HepG2 (cell line): ENCODE measurements at regions not wholly inside any gene's neighbourhood (a gene's known extent, or its start where the extent isn't known, plus 50 kb on each side); places are given as distances from the start of the nearest gene placed in this dataset.
"Not testable (repeated sequence)": the region's sequence is repeated elsewhere in the genome, so short reads cannot be mapped to it uniquely, and the experiment has no call there.

Experiments
- ATAC-seq: fragments of 200-7000 bp; cut with Tn5 transposase; 3 replicates; pipeline ENCODE4 v1.9.1; 2020; ENCODE audit warnings: mild to moderate bottlenecking, moderate library complexity
- BruUV-seq: library from RNA; stranded (reverse); fragments of 400-500 nt; replicated peaks from 2 replicates; lab custom pipeline; 2021; lab: Mats Ljungman, UMichigan
- CTCF ChIA-PET: fragments of 300-600 bp; formaldehyde crosslinking; extraction: SDS; loops from one replicate; lab custom pipeline; 2021; ENCODE audit warnings: low total read pairs, inconsistent platforms, low intra/inter-chr PET ratio; lab: Yijun Ruan, JAX
- POLR2A ChIA-PET: fragments of 350-600 bp; sonication (Branson Sonifier 250); formaldehyde crosslinking; loops from one replicate; lab custom pipeline; 2020; ENCODE audit warnings: antibody characterized with exemption, inconsistent platforms; lab: Yijun Ruan, JAX
- DNase-seq: peaks from one replicate; pipeline ENCODE4 v3.0.0-alpha.2; 2015; ENCODE audit warnings: low spot score
- FAIRE-seq: peaks from 3 replicates; lab custom pipeline; 2011; peaks lifted over from hg19 to GRCh38; lab: Jason Lieb, UNC
- H2AFZ ChIP-seq: one replicate; pipeline ENCODE4 v1.6.1; 2011; ENCODE audit warnings: low read length, inconsistent platforms
- H3K27ac ChIP-seq: fragments of 300-600 bp; 3 replicates; pipeline ENCODE4 v1.8.0; 2011; ENCODE audit warnings: mixed run types, mild to moderate bottlenecking, mixed read lengths, low read length, inconsistent platforms; ENCODE audit not compliant: insufficient read depth; ENCODE audit errors: extremely low read length
- H3K27me3 ChIP-seq, 2 experiments: fragments of 200-600 bp in 1 of 2; 2 replicates in 1 of 2; 3 replicates in 1 of 2; pipeline versions ENCODE4 v1.6.0 to v1.8.0; 2011; ENCODE audit warnings: low read length in 2 of 2, mild to moderate bottlenecking in 2 of 2, moderate library complexity in 2 of 2, inconsistent platforms in 1 of 2; ENCODE audit not compliant: insufficient read depth in 2 of 2, control insufficient read depth in 1 of 2
- H3K36me3 ChIP-seq, 2 experiments: fragments of 200-600 bp in 1 of 2; replicated peaks in 1 of 2; 2 replicates in 1 of 2; 3 replicates in 1 of 2; pipeline versions ENCODE4 v1.5.1 to v1.8.0; 2011; ENCODE audit warnings: low read length in 2 of 2, inconsistent platforms in 1 of 2; ENCODE audit not compliant: insufficient read depth in 2 of 2, control insufficient read depth in 1 of 2
- H3K4me1 ChIP-seq: 2 replicates; pipeline ENCODE4 v1.5.1; 2012; ENCODE audit warnings: low read length, inconsistent platforms; ENCODE audit not compliant: insufficient read depth
- H3K4me2 ChIP-seq: 2 replicates; pipeline ENCODE4 v1.6.0; 2011; ENCODE audit warnings: low read depth, low read length, inconsistent platforms
- H3K4me3 ChIP-seq, 3 experiments: fragments of 200-600 bp in 1 of 3; sonication (generic), shearing (Covaris generic) in 1 of 3; replicated peaks in 1 of 3; 2 replicates each; pipeline ENCODE4 v1.5.1; 2011 to 2016; ENCODE audit warnings: low read length in 3 of 3, inconsistent platforms in 2 of 3, low read depth in 2 of 3, mild to moderate bottlenecking in 2 of 3, control low read depth in 1 of 3, mixed read lengths in 1 of 3; ENCODE audit not compliant: insufficient read depth in 1 of 3
- H3K79me2 ChIP-seq: one replicate; pipeline ENCODE4 v1.6.1; 2011; ENCODE audit warnings: low read length, inconsistent platforms; ENCODE audit not compliant: insufficient read depth
- H3K9ac ChIP-seq: 2 replicates; pipeline ENCODE4 v1.6.0; 2011; ENCODE audit warnings: mild to moderate bottlenecking, low read depth, low read length, inconsistent platforms; ENCODE audit not compliant: insufficient read depth
- H3K9me3 ChIP-seq: 2 replicates; pipeline ENCODE4 v1.5.1; 2012; ENCODE audit warnings: mild to moderate bottlenecking, low read length
- H4K20me1 ChIP-seq: 2 replicates; pipeline ENCODE4 v1.6.0; 2011; ENCODE audit warnings: inconsistent platforms, mild to moderate bottlenecking, low read length, moderate library complexity; ENCODE audit not compliant: insufficient read depth
- ATF7 ChIP-seq, 2 experiments: fragments of 450-650 bp in 1 of 2; sonication (generic) in 1 of 2; formaldehyde crosslinking in 1 of 2; IDR thresholded peaks; 2 replicates each; pipeline versions ENCODE4 v1.4.0 to v1.6.1; 2016 to 2020; ENCODE audit warnings: antibody characterized with exemption in 1 of 2, mild to moderate bottlenecking in 1 of 2, missing genetic modification reagents in 1 of 2
- GATAD2A ChIP-seq: IDR thresholded peaks from 2 replicates; pipeline ENCODE4 v1.6.1; 2016
- HCFC1 ChIP-seq: fragments of 150-350 bp; IDR thresholded peaks from 2 replicates; pipeline ENCODE4 v1.6.1; 2014; ENCODE audit warnings: low read depth, low read length
- HNRNPUL1 ChIP-seq: fragments of 200-400 bp; formaldehyde crosslinking; IDR thresholded peaks from 2 replicates; pipeline ENCODE4 v1.6.1; 2017; ENCODE audit warnings: low read depth, mild to moderate bottlenecking, low read length, moderate library complexity
- IRX3 ChIP-seq: sonication (generic); formaldehyde crosslinking; IDR thresholded peaks from 2 replicates; pipeline ENCODE4 v1.8.1; 2023; ENCODE audit warnings: mild to moderate bottlenecking, low read depth, missing genetic modification reagents, borderline replicate concordance
- MAZ ChIP-seq, 2 experiments: sonication (generic) in 1 of 2; formaldehyde crosslinking in 1 of 2; IDR thresholded peaks; 2 replicates each; pipeline versions ENCODE4 v1.5.0 to v1.6.1; 2012 to 2020; ENCODE audit warnings: low read depth in 2 of 2, mild to moderate bottlenecking in 2 of 2, borderline replicate concordance in 1 of 2, improper control_type of control experiment in 1 of 2, low read length in 1 of 2, missing genetic modification reagents in 1 of 2, moderate library complexity in 1 of 2
- SP140L ChIP-seq: sonication (generic); formaldehyde crosslinking; IDR thresholded peaks from 2 replicates; pipeline ENCODE4 v1.4.0; 2020; ENCODE audit warnings: missing genetic modification reagents, borderline replicate concordance
- ZBTB42 ChIP-seq: sonication (generic); formaldehyde crosslinking; IDR thresholded peaks from 2 replicates; pipeline ENCODE4 v1.5.0; 2020; ENCODE audit warnings: mild to moderate bottlenecking, missing genetic modification reagents
- ZFX ChIP-seq: sonication (generic); formaldehyde crosslinking; IDR thresholded peaks from 2 replicates; pipeline ENCODE4 v1.4.0; 2020; ENCODE audit warnings: mild to moderate bottlenecking, low read depth, missing genetic modification reagents, moderate library complexity
- ZNF263 ChIP-seq: sonication (generic); formaldehyde crosslinking; IDR thresholded peaks from 2 replicates; pipeline ENCODE4 v1.4.0; 2020; ENCODE audit warnings: missing genetic modification reagents
- ZNF644 ChIP-seq: IDR thresholded peaks from 2 replicates; pipeline ENCODE4 v1.6.1; 2016; ENCODE audit warnings: low read depth
- WGBS: methylation state at CpG from one replicate; pipeline ENCODE4 v1.1.6; 2017; ENCODE audit warnings: low lambda C conversion rate; 5-methylcytosine and 5-hydroxymethylcytosine counted together
- in situ Hi-C: cut with HindIII; loops from 2 replicates; pipeline ENCODE4 v1.10.0; 2017; ENCODE audit warnings: low pct_unique_long_range_greater_than_20kb; ENCODE audit not compliant: extremely low pct_ligation_motif_present
- intact Hi-C: fragments of 100-400 bp; cut with micrococcal nuclease; formaldehyde crosslinking; loops from one replicate; pipeline ENCODE4 v1.10.0; 2022; ENCODE audit not compliant: unreplicated experiment
- TF ChIP-seq, protein P1 (sequence below), 2 experiments: sonication (generic) in 1 of 2; formaldehyde crosslinking in 1 of 2; IDR thresholded peaks; 2 replicates each; pipeline versions ENCODE4 v1.4.0 to v1.6.1; 2018 to 2020; ENCODE audit warnings: missing genetic modification reagents in 2 of 2, borderline replicate concordance in 1 of 2, low read depth in 1 of 2, mild to moderate bottlenecking in 1 of 2, missing biosample characterization in 1 of 2

DNA sequence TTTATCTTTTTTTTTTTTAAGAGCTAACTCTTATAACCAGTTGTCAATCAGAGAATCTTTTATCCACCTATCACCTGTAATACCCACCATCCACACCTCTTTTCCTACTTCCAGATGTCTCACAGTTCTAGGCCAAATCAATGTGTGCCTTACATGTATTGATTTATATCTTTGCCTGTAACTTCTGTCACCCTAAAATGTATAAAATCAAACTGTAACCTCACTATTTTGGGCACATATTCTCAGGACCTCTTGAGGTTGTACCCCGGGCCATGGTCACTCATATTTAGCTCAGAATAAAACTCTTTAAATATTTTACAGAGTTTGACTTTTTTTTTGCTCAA, 404.7 kb upstream of the RORB start:
- CTCF ChIA-PET, result no interaction called here
- Histone ChIP-seq H3K9me3 (no peaks in the 10 kb centered on the region), H3K79me2 (no peaks in the 10 kb centered on the region), H3K4me2 (no peak overlapping the region), H4K20me1 (no peaks in the 10 kb centered on the region), H3K36me3 (no peaks in the 10 kb centered on the region), H2AFZ (no peak overlapping the region), H3K4me3 (no peak overlapping the region), H3K27ac (no peak overlapping the region), H3K9ac (no peak overlapping the region), H3K27me3 (no peaks in the 10 kb centered on the region), H3K4me1 (no peaks in the 10 kb centered on the region)
- in situ Hi-C loops (no loop called here), intact Hi-C loops (no loop called here)
- POLR2A ChIA-PET, result no interaction called here
- no TSS peak for BruUV-seq
- FAIRE-seq (no peak), DNase-seq (no peak), ATAC-seq (no peak)
- 0% methylated on average over 1 of the region's 1 CpG for WGBS
- TF ChIP-seq ATF7 (IDR thresholded peaks at IDR 0.05) (no peak), ATF7 (CRISPR knock-in tag; IDR thresholded peaks at IDR 0.05) (no peak), MAZ (IDR thresholded peaks at IDR 0.05; ENCODE audit: borderline replicate concordance, low read depth, low read length) (no peak), MAZ (CRISPR knock-in tag; IDR thresholded peaks at IDR 0.05; ENCODE audit: low read depth) (no peak), GATAD2A (no peak), ZFX (CRISPR knock-in tag) (no peak), HNRNPUL1 (no peak), ZNF263 (no peak), ZBTB42 (no peak), SP140L (CRISPR knock-in tag) (no peak), IRX3 (CRISPR knock-in tag) (no peak), ZNF644 (no peak), HCFC1 (no peak)
- TF ChIP-seq, protein P1, sequence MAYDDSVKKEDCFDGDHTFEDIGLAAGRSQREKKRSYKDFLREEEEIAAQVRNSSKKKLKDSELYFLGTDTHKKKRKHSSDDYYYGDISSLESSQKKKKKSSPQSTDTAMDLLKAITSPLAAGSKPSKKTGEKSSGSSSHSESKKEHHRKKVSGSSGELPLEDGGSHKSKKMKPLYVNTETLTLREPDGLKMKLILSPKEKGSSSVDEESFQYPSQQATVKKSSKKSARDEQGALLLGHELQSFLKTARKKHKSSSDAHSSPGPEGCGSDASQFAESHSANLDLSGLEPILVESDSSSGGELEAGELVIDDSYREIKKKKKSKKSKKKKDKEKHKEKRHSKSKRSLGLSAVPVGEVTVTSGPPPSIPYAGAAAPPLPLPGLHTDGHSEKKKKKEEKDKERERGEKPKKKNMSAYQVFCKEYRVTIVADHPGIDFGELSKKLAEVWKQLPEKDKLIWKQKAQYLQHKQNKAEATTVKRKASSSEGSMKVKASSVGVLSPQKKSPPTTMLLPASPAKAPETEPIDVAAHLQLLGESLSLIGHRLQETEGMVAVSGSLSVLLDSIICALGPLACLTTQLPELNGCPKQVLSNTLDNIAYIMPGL (CRISPR knock-in tag; IDR thresholded peaks at IDR 0.05; ENCODE audit: borderline replicate concordance in 1 of 2, low read depth in 1 of 2), result no peak

DNA sequence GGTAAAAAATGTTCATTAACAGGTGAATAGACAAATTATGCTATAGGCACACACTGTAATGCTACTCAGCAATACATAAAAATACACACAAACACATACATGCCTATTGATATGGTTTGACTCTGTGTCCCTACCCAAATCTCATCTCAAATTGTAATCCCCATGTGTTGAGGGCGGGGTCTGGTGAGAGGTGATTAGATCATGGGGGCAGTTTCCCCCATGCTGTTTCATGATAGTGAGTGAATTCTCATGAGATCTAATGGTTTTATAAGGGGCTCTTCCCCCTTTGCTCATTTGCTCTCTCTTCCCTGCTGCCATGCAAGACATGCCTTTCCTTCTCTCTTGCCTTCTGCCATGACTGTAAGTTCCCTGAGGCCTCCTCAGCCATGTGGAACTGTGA, 403.1 kb upstream of the RORB start:
- H3K4me2 ChIP-seq, FAIRE-seq, DNase-seq, H3K9me3 ChIP-seq, POLR2A ChIA-PET, H3K9ac ChIP-seq, in situ Hi-C loops, H3K4me3 ChIP-seq, H3K4me1 ChIP-seq, intact Hi-C loops, H3K27ac ChIP-seq, H4K20me1 ChIP-seq, CTCF ChIA-PET, H3K36me3 ChIP-seq, BruUV-seq, H2AFZ ChIP-seq, H3K79me2 ChIP-seq, ATAC-seq, H3K27me3 ChIP-seq: not testable (repeated sequence)
- WGBS, result 0% methylated on average over 1 of the region's 1 CpG
